ENCODE measurements at regions not wholly inside any gene's neighbourhood (a gene's known extent, or its start where the extent isn't known, plus 50 kb on each side); places are given as distances from the start of the nearest gene placed in this dataset.

DNA sequence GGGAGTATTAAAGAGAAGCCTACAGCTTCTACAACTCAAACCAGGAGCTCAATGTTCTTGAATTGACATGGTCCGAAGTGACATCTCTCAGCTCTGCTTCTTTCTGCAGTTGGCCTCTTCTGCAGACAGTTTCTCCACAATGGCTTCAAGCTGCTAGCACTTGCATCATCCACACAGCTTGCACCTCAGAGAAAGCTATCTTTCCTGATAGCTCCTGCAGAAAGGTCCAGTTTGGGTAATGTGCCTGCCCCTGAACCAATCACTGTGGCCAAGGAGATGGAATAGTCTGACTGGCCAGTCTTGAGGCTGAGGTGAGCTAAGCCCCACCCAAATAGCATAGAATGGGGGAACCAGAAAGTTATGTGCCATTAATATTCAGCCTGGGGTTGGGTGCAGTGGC, 95.8 kb upstream of the ABCA1 start:
- ATAC-seq: no peak

DNA sequence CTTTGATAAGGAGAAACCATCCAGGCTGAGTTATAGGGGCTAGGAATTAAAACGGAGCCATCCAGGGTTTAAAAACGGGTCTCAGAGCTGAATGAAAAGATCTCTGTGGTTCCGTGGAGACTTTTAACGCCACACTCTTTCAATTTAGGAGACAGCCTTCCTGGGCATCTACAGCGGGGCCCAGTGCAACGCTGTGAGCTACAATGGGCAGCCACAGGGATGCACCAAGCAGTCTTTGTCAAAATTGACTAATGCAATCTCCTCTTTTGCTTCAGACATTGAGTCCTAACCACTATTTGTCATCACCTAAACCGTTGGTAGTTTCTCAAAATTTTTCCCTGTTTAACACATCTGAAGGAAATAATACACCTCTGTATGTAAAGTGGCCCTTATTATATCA, 96.6 kb upstream of the ABCA1 start:
- ATAC-seq: no peak

DNA sequence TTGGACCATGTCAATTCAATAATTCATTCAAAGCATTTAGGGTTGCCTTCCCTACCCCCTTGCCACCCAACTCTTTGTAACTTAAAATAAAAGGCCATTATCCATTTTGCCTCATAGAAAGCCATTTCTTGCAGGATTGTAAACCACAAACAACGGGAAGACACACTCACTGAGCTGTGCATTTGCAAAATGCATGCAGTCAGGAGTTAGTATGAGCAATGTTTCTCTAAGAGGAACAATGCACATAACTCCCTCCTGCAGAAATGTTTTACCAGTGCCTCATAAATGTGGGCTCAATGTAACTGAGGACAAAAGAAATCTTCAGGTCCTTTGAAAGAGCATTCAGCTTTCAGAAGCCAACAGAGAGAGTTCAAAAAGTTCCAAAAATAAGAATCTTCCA, 98.5 kb upstream of the ABCA1 start:
- no peak for ATAC-seq

DNA sequence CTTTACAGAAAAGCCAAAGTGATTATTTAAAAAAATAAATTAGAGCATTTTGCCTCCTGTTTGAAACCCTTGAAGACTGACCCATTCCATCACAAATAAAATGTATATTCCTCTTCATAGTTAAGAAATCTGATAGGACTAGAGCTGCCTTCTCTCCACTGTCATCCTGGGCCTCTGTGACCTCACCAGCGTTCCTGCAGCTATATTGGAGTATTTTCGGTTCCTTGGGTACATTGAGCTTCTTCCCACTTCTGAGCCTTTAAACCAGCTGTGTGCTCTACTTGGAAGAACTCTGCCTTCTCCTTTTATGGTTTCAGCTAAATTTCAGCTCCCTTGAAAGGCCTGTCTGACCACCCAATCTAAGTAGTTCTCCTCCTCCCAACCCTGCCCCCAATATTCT, 99.1 kb upstream of the ABCA1 start:
- no peak for ATAC-seq

DNA sequence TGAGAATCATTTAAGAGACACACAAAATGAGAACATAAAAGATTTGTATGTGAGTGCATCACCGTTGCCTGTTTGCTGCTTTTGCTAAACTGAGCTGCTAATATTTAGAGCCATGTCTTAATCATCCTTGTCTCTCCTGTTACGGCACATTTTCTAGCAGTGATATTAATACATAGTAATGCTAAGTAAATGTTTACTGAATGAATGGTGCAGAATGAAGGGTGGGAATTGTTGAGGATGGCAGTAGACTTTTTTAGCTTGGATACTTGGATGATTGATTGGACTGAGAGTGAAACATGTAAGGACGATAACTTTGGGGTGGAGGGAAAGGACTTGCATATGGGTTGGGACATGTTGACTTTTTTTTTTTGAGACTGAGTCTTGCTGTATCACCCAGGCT, 102.3 kb upstream of the ABCA1 start:
- ATAC-seq: peak; percentile 96

DNA sequence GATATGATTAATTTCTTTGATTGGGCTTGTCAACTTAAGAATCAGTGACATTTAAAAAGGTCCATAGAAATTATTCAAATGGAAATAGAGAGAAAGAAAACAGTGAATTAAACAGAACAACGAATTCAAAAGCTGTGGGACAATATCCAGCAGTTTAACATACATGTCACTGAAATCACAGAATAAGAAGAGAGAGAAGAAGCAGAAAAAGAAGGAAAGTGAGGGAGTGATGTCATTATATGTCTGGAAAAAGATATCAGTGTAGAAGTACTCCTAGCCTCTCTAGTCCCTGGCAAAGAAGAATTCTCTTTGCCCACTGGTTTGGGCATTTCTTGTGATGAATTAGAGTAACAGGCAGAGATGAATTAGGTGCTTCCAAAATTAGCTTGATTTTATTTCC, 109.2 kb upstream of the ABCA1 start:
- ATAC-seq: no peak

DNA sequence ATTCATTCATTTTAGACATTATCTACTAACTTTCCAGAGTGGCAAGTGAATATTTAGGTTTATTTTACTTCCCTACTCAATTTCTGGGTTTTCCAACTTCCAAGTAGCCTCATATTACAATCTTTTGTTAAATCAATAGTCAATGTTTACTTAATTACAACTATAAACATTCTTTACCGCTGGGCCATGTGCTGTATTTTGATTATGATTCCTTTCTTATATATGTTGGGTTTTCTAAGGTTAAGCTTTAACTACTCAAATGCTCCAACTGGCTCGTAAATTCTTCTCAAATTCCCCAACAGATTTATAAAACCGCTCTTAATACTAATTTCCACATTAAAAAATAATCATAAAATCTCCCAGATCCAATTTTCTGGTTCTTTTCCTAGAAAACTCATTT, 110.1 kb upstream of the ABCA1 start:
- no peak for ATAC-seq

DNA sequence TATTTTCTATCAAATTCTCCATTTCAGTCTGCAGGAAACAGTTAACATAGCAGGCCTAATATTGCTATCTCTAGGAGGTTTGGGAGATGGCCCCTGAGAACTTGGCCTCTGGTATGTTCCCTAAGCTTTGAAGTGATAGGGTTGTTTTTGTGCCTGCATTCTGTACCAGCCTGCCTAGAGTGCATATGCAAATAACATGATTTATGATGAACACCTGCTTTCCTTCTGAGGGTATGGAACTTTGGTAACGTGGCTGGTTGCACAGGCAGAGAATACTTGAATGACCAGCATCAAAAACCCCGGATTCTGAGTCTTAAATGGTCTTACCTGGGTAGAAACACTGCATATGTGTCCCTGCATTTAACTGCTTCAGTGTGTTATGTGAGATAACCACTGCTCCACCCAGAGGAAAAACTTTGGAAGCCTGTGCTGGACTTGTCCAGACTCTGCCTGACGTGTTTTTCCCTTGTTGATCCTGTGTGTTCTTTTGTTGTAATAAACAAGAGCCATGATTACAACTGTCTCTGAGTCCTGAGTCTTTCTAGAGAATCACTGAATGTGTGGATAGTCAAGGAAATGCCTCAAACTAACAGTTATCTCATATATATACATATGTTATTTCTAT, 111.3 kb upstream of the ABCA1 start:
- ATAC-seq: no peak

DNA sequence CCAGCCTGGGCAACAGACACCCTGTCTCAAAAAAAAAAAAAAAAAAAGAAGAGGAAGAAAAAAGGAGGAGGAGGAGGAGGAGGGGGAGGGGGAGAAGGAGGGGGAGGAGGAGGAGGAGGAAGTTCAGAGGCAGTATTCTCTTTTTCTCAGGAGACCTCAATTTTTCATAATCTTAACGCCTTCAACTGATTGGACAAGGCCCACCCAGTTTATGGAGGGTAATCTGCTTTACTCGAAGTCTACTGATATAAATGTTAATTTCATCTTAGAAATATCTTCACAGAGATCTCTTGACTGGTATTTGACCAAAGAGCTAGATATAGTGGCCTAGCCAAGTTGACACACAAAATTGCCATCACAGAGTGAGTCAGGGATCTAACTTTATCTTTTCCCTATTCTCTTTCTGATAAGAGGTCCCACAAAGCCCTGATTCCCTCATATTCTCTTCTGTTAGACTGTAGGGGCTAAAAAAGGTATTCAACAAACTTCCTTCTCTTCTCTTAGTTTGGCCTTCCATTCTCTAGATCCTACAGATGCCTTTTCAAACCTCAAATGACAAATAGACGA, 115.5 kb upstream of the ABCA1 start:
- no peak for ATAC-seq

DNA sequence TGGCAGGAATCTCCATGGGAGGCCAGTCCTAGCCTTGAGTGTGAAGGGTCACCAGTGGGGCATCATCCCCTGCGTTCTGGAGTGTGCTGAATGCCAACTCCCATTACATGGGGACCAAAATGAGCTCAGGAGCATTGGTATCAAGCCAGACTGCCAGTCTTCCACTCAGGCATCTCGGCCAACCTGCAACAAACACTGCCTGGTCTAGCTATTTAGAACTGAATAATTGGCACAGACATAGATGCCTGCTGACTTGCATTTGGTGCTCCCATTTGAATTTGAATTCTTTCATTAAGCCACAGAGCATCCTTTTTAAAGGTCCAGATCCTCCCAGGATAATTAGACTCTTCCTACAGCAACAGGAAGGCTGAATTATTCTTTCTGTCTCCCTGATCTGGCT, 116.6 kb upstream of the ABCA1 start:
- ATAC-seq: no peak

DNA sequence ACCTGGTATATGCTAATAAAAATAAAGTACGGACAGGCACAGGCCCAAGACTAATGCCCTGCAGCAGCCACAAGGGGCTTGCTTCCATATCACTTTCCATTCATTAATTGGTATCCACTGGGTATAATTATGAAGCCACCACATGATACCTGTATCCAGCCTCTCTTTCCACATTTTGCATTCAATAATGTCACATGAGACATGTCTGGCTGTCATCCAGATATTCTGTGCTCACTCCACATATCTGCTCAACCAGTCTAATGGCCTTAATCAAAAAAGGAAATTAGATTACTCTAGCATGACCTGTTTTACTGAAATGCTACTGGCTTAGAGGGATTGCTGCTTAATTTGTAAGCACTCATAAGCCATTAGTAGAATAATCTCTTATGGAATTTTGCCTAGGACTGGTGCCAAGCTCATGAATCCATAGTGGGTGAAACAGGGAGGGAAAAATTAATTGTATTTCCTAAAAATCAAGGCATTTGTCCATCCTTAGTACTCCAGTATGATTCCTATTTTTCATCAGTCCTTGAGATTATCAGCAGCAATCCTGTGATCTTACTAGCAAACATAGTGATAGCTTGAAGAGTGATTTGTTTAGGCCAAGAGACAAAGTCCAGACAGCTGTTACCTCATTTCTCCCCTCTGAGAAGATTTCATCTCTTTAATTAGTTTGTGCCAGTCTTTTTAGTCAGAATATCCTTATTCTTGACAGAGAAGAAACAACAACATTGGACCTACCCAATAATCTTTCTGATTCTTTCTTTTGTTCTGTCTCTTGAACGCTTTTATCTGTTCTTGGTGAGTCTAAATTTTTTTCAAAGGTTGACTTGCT, 119.2 kb upstream of the ABCA1 start:
- ATAC-seq: peak; percentile 73

DNA sequence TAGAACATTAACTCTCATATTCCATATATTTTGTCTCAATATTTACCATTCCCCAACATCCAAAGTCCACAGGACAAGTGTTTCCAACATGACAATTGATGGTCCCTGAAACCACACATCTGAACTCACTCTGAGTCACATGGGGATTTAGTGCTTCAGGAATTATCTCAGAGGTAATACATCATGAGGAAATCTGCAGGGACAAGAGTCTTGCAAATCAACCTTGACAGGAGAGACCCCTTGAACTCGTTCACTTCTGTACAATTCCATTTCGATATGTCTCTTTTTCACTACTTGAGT, 119.7 kb upstream of the ABCA1 start:
- ATAC-seq: no peak

DNA sequence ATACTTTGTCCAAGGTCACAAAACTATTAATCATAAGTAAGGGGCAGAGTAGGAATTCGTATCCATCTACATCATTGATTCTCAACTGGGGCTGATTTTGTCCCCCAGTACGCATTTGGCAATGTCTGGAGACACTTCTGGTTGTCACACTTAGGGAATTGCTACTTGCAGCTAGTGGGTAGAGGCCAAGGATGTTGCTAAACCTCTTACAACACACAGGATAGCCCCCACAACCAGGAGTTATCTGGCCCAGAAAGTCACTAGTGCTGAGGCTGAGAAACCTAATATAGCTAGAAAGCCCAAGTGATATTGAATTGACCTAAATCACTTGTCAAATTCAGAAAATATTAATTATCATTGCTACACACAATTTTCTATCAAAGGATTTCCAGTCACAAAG, 120.4 kb upstream of the ABCA1 start:
- no peak for ATAC-seq

DNA sequence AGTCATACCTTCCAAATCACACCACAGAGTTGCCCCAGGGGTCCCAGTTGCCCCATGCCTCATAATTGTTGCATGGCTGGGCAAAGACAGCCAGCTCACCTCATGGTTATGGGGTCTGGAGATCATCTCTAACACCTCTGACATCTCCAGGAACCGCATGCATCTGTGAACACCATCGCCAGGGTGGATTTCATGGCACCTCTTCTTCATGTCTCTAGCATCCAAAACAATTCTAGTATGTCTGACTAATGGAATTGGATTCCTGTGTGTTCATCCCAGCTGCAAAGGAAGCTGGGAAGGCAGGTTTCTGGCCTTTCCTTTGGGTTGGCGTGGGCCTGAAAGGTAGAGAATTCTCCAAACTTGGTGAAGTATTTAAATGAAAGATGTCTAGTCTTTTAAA, 122.3 kb upstream of the ABCA1 start:
- no peak for ATAC-seq

DNA sequence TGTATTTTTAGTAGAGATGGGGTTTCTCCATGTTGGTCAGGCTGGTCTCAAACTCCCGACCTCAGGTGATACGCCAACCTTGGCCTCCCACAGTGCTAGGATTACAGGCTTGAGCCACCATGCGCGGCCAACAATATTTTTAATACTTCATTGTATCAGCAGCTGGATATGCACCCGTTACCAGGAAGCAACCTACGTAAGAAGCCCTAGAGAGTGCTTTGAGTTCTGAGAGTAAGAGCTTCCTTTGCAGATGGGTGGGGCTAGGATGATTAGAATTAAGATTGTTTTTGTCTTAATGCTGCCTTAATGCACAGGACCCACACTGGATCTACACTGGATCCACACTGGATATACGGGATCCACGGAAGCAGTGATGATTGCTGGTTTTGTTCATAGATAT, 123.9 kb upstream of the ABCA1 start:
- no peak for ATAC-seq

DNA sequence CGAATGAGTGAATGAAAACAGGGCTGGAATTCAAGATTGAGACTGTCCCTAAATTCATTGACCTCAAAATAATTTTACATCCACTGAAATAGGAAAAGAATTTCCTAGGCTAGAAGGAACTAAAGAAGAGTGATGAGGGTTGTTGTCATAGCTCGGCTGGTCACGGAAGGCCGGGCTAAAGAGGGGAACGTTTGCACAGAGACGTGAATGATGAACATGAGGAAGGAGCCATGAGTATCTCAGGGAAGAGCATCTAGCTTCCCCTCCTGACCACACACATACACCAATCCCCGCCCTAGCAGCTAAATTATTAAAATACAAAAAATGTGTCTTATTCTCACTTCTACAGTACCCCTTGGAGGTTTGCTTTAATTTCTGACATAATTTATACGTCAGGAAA, 124.4 kb upstream of the ABCA1 start:
- no peak for ATAC-seq

DNA sequence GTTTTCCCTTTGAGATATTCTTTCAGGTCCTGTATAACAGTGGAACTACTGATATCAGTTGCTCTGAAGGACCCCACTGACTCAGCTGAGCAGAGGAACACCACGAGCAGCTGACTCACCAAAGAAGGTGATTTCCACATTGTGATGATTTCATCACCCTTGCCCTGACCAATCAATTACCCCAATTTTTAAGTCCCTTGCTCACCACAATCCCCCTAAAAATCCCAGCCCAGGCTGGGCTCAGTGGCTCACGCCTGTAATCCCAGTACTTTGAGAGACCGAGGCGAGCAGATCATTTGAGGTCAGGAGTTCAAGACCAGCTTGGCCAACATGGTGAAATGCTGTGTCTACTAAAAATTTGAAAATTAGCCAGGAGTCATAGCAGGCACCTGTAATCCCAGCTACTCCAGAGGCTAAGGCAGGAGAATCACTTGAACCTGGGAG, 125.3 kb upstream of the ABCA1 start:
- ATAC-seq: peak; percentile 75

DNA sequence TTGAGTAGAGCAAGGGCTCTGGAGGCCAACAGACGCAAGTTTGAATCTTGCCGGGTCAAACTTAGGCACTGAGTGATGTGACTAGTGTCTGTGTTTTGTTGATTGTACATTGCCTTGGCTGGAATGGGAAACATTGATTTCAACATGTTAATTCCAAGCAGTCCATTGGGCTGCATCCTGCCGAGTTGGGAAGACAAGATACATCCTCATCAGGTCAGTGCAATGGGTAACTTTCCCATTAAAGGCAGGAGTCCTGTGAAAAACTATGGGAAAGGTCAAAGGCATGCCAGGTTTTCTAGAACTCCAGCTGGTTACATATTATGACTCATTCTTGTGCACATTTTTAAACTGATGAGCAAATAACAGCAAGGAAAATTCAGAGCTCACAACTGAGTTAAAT, 126.5 kb upstream of the ABCA1 start:
- no peak for ATAC-seq

DNA sequence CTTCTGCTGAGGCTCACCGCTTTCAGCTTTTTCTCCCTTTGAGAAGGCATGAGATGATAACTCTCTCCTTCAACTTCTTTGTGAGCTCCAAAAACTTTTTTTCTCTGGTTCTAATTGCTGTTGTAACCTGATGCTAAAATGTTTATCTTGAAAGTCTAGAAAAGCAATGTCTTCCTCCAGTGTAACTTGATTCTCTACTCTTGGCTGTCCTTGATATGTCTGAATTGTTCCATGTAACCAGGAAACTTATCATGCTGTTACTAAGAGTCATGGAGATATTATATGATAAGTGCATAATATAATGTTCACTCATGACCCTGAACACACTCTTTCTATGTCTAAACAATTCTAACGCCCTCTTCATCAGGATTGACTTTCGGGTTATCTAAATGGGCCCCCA, 128.0 kb upstream of the ABCA1 start:
- no peak for ATAC-seq

DNA sequence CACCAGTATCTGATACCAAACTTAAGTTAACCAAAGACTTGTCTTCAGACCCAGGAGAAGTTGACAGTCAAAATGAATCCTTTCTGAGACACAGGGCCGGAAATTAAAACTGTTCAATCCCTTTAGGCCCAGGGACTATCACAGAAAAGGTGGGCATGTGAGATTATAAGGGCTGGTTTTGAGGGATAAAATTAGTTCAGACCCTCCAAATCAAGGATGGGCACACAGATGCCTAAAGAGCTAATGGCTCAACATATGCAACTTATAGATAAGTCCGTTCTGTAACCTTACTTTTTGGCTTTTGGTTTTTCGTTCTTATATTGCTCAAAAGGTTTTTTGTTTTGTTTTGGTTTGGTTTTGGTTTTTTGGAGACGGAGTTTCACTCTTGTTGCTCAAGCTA, 129.6 kb upstream of the ABCA1 start:
- no peak for ATAC-seq

DNA sequence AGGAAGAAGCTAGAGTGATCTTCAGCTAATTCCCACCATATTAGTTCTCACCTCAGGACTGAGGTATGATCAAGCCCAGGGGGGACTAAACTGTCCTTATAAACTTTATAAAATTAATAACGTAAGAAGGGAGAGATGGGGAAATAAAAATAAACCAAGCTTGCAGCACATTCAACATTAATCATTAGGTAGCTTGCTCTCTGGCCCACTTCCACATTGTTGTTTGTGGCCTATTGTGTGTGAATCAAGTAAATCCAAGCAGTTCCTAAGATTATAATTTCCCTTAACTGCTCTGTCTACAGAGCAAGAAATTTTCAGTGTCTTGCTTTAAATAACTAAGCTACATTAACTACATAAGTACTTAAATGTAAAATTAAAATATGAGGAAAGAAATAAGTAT, 131.3 kb upstream of the ABCA1 start:
- no peak for ATAC-seq

DNA sequence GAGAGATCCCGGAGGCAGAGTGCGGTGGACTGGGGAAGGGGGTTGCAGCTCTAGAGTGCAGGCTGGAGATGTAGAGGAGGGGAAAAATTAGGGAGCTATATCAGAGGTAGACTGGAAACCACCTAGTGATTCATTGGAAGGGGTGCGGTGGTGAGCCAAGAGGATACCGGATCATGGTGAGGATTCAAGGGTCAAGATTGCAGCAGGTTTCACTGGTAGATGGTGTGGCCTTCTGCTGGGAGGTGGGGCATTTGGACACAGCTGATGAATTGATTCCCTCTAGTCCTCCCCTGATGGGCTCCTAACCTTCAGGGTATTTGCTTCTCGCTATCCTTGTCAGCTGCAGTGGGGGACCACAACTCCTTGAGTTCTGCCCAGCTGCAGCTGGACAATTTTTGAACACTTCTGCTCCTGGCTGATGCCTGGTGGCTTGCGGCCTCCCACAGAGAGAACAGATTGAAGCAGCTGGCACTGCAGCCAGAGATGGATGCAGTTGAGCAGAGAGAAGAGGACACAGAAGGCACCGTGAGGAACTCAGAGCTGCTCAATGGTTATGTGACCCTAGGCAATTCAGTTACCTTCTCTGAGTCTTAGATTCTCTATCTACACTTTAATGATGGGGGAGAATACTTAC, 134.4 kb upstream of the ABCA1 start:
- ATAC-seq: no peak

DNA sequence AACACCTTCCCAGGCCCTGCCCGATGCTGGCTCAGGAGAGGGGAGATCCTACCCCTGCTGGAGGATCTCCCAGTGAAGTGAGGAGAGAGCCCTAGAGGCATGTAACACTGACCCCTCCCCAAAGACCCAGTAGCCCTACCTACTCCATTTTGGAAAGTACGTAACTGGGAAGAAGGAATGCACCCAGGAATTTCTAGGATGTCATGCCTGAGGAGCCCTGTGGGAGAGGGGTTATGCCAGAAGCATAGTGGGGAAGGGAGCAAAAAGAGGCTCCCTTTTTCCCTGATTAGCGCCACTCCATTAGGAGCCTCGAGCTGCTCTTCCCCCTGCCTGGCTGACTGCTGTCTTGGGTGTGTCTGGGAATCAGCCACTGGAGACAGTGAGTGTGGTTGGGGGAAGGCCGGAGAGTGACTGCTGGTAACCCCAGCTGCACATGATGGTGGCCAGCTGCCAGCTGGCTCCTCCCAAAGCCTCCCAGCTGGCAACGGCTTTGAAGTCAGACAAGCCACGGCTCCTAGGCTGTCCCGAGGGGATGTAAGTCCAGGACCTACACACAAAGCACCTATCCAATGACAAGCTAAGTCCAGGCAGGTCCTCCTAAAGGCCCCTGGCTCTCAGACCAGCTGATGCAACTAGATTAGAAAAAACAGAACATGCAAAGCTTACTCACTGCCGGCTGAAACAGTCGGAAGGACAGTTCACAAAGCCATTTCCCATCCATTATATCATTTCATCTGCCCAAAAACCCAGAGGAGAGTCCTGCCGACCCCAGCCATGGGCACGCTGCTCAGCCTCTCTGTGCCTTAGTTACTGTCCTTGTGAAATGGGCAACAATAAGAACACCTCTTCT, 136.5 kb upstream of the ABCA1 start:
- peak; percentile 95 for ATAC-seq

Data from esophagus mucosa (tissue), 1 donor.